ENCODE measurements at regions not wholly inside any gene's neighbourhood (a gene's known extent, or its start where the extent isn't known, plus 50 kb on each side); places are given as distances from the start of the nearest gene placed in this dataset.

DNA sequence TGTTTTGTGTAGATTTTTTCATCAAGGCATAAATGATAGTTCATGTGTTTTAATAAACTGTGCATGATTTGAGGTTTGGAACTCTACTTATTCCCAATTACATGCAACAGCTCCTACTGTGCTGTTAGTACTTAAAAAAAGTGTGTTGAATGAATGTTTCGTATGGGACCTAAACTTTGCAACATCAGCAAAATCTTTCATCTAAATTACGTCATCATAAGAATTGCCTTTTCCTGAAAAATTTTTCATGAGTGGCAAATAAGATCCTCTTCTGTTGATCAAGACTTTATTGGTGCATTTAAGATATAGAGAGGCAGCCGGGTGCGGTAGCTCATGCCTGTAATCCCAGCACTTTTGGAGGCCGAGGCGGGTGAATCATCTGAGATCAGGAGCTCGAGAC is 826.1 kb downstream of the SEMA5A start:
- no peak overlapping the region for H3K27ac ChIP-seq (ENCODE audit: low read depth, low read length)

GRCh38 chr5:8720506-8720905 is 825.4 kb downstream of the SEMA5A start:
- Histone ChIP-seq H3K9me3 (ENCODE audit: insufficient read depth, low read length) (no peaks in the 10 kb centered on the region), H3K79me2 (ENCODE audit: insufficient read depth, low read length) (no peaks in the 10 kb centered on the region), H3K4me3 (ENCODE audit: insufficient read depth, low read length, poor library complexity, severe bottlenecking) (no peak overlapping the region), H3K27me3 (ENCODE audit: low read length) (no peaks in the 10 kb centered on the region), H2AFZ (ENCODE audit: low read depth, low read length, severe bottlenecking) (no peak overlapping the region), H3K4me2 (ENCODE audit: low read depth, low read length, poor library complexity, severe bottlenecking) (no peak overlapping the region), H3K27ac (ENCODE audit: low read depth, low read length) (no peak overlapping the region), H3K9ac (ENCODE audit: low read length) (no peak overlapping the region), H4K20me1 (ENCODE audit: low read depth, low read length) (no peaks in the 10 kb centered on the region), H3F3A (ENCODE audit: insufficient read depth) (no peaks in the 10 kb centered on the region), H3K9me2 (replicated peaks; ENCODE audit: insufficient read depth, low read length) (no peaks in the 10 kb centered on the region), H3K36me3 (ENCODE audit: low read length) (no peaks in the 10 kb centered on the region)
- TF ChIP-seq EZH2phosphoT487 (conservative IDR thresholded peaks at IDR 0.05; ENCODE audit: low read length), result no peak
- TF ChIP-seq, protein P1, sequence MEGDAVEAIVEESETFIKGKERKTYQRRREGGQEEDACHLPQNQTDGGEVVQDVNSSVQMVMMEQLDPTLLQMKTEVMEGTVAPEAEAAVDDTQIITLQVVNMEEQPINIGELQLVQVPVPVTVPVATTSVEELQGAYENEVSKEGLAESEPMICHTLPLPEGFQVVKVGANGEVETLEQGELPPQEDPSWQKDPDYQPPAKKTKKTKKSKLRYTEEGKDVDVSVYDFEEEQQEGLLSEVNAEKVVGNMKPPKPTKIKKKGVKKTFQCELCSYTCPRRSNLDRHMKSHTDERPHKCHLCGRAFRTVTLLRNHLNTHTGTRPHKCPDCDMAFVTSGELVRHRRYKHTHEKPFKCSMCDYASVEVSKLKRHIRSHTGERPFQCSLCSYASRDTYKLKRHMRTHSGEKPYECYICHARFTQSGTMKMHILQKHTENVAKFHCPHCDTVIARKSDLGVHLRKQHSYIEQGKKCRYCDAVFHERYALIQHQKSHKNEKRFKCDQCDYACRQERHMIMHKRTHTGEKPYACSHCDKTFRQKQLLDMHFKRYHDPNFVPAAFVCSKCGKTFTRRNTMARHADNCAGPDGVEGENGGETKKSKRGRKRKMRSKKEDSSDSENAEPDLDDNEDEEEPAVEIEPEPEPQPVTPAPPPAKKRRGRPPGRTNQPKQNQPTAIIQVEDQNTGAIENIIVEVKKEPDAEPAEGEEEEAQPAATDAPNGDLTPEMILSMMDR (IDR thresholded peaks at IDR 0.05; ENCODE audit: insufficient read depth, low read length, poor library complexity, severe bottlenecking), result no peak

More for the DNA sequence above, 826.1 kb downstream of the SEMA5A start:
- H4K20me1 ChIP-seq (ENCODE audit: low read depth, low read length), result no peaks in the 10 kb centered on the region
- TF ChIP-seq EZH2phosphoT487 (conservative IDR thresholded peaks at IDR 0.05; ENCODE audit: low read length), result no peak
- TF ChIP-seq, protein P1 (IDR thresholded peaks at IDR 0.05; ENCODE audit: insufficient read depth, low read length, poor library complexity, severe bottlenecking), result no peak
- no peaks in the 10 kb centered on the region for H3K36me3 ChIP-seq (ENCODE audit: low read length)
- H3K27me3 ChIP-seq (ENCODE audit: low read length), result no peaks in the 10 kb centered on the region
- no peak overlapping the region for H3K4me3 ChIP-seq (ENCODE audit: insufficient read depth, low read length, poor library complexity, severe bottlenecking)
- H2AFZ ChIP-seq (ENCODE audit: low read depth, low read length, severe bottlenecking), result no peak overlapping the region
- no peaks in the 10 kb centered on the region for H3K79me2 ChIP-seq (ENCODE audit: insufficient read depth, low read length)
- H3K9ac ChIP-seq (ENCODE audit: low read length), result no peak overlapping the region
- H3K9me3 ChIP-seq (ENCODE audit: insufficient read depth, low read length), result no peaks in the 10 kb centered on the region
- H3K4me2 ChIP-seq (ENCODE audit: low read depth, low read length, poor library complexity, severe bottlenecking), result no peak overlapping the region
- H3F3A ChIP-seq (ENCODE audit: insufficient read depth), result no peaks in the 10 kb centered on the region
- no peaks in the 10 kb centered on the region for H3K9me2 ChIP-seq (replicated peaks; ENCODE audit: insufficient read depth, low read length)

GRCh38 chr5:8721536-8721935 is 824.3 kb downstream of the SEMA5A start:
- no peak overlapping the region for H3K27ac ChIP-seq (ENCODE audit: low read depth, low read length)
- H3K79me2 ChIP-seq (ENCODE audit: insufficient read depth, low read length), result no peaks in the 10 kb centered on the region
- H3K9ac ChIP-seq (ENCODE audit: low read length), result no peak overlapping the region
- H3K36me3 ChIP-seq (ENCODE audit: low read length), result no peaks in the 10 kb centered on the region
- TF ChIP-seq, protein P1 (IDR thresholded peaks at IDR 0.05; ENCODE audit: insufficient read depth, low read length, poor library complexity, severe bottlenecking), result no peak
- TF ChIP-seq EZH2phosphoT487 (conservative IDR thresholded peaks at IDR 0.05; ENCODE audit: low read length), result no peak
- no peaks in the 10 kb centered on the region for H3K9me2 ChIP-seq (replicated peaks; ENCODE audit: insufficient read depth, low read length)
- H3K4me2 ChIP-seq (ENCODE audit: low read depth, low read length, poor library complexity, severe bottlenecking), result no peak overlapping the region
- H3K27me3 ChIP-seq (ENCODE audit: low read length), result no peaks in the 10 kb centered on the region
- H3K9me3 ChIP-seq (ENCODE audit: insufficient read depth, low read length), result no peaks in the 10 kb centered on the region
- no peak overlapping the region for H3K4me3 ChIP-seq (ENCODE audit: insufficient read depth, low read length, poor library complexity, severe bottlenecking)
- no peak overlapping the region for H2AFZ ChIP-seq (ENCODE audit: low read depth, low read length, severe bottlenecking)
- H3F3A ChIP-seq (ENCODE audit: insufficient read depth), result no peaks in the 10 kb centered on the region
- no peaks in the 10 kb centered on the region for H4K20me1 ChIP-seq (ENCODE audit: low read depth, low read length)
